Naive thymus-derived CD4-positive, alpha-beta T cell (primary cell): ENCODE measurements at regions not wholly inside any gene's neighbourhood (a gene's known extent, or its start where the extent isn't known, plus 50 kb on each side); places are given as distances from the start of the nearest gene placed in this dataset.

Source experiments
- ATAC-seq: fragments of 150-1000 bp; cut with Tn5 transposase; 2 replicates; pipeline ENCODE4 v1.10.0; 2021; ENCODE audit warnings: mild to moderate bottlenecking, moderate library complexity
- CTCF ChIA-PET: fragments of 350-600 bp; sonication (Branson Sonifier 250); formaldehyde crosslinking; loops from one replicate; lab custom pipeline; 2021; ENCODE audit warnings: antibody characterized with exemption; lab: Charles Lee
- POLR2A ChIA-PET: fragments of 350-600 bp; sonication (Branson Sonifier 250); formaldehyde crosslinking; loops from one replicate; lab custom pipeline; 2021; ENCODE audit warnings: antibody characterized with exemption, inconsistent platforms; lab: Charles Lee
- DNase-seq, 9 donors: peaks; one replicate each; pipeline versions ENCODE4 v3.0.0 to v3.0.0-alpha.2; 2020 to 2022; ENCODE audit warnings: mixed read lengths in 1 of 9
- H3K27ac ChIP-seq: one replicate; pipeline ENCODE4 v1.7.0; 2013; ENCODE audit warnings: mild to moderate bottlenecking, low read depth, low read length, moderate library complexity
- H3K27me3 ChIP-seq, 2 donors: one replicate each; pipeline ENCODE4 v1.7.0; 2013; ENCODE audit warnings: low read length in 2 of 2, mild to moderate bottlenecking in 2 of 2, moderate library complexity in 2 of 2; ENCODE audit not compliant: control insufficient read depth in 2 of 2, insufficient read depth in 2 of 2
- H3K36me3 ChIP-seq, 3 experiments: 1 replicate in 2 of 3; 2 replicates in 1 of 3; pipeline ENCODE4 v1.7.0; 2013; ENCODE audit warnings: low read length in 3 of 3, mild to moderate bottlenecking in 3 of 3, moderate library complexity in 1 of 3; ENCODE audit not compliant: insufficient read depth in 3 of 3, control insufficient read depth in 2 of 3
- H3K4me1 ChIP-seq, 2 donors: one replicate each; pipeline ENCODE4 v1.7.0; 2013; ENCODE audit warnings: low read length in 2 of 2, mild to moderate bottlenecking in 2 of 2, moderate library complexity in 1 of 2; ENCODE audit not compliant: control insufficient read depth in 2 of 2, insufficient read depth in 2 of 2
- H3K4me3 ChIP-seq: 2 replicates; pipeline ENCODE4 v1.7.0; 2013; ENCODE audit warnings: mild to moderate bottlenecking, low read length
- H3K9me3 ChIP-seq, 3 experiments: 1 replicate in 2 of 3; 2 replicates in 1 of 3; pipeline ENCODE4 v1.7.0; 2013; ENCODE audit warnings: low read length in 3 of 3; ENCODE audit not compliant: control insufficient read depth in 2 of 3
- H3K27ac Mint-ChIP-seq, 9 donors: one replicate each; pipeline ENCODE4 v1.8.0; 2020 to 2022; ENCODE audit warnings: mixed read lengths in 9 of 9, mild to moderate bottlenecking in 8 of 9, moderate library complexity in 5 of 9, inconsistent platforms in 2 of 9
- H3K27me3 Mint-ChIP-seq, 5 donors: one replicate each; pipeline ENCODE4 v1.8.0; 2021 to 2022; ENCODE audit warnings: mixed read lengths in 5 of 5, mild to moderate bottlenecking in 1 of 5
- H3K36me3 Mint-ChIP-seq, 5 donors: one replicate each; pipeline ENCODE4 v1.8.0; 2020 to 2022; ENCODE audit warnings: mixed read lengths in 5 of 5, mild to moderate bottlenecking in 3 of 5, inconsistent platforms in 1 of 5
- H3K4me1 Mint-ChIP-seq, 7 donors: one replicate each; pipeline ENCODE4 v1.8.0; 2020 to 2022; ENCODE audit warnings: mixed read lengths in 7 of 7, mild to moderate bottlenecking in 3 of 7, inconsistent platforms in 1 of 7
- H3K4me3 Mint-ChIP-seq, 10 donors: one replicate each; pipeline ENCODE4 v1.8.0; 2020 to 2022; ENCODE audit warnings: mild to moderate bottlenecking in 10 of 10, mixed read lengths in 10 of 10, moderate library complexity in 6 of 10, inconsistent platforms in 2 of 10
- H3K9me3 Mint-ChIP-seq, 11 donors: one replicate each; pipeline ENCODE4 v1.8.0; 2020 to 2022; ENCODE audit warnings: mixed read lengths in 11 of 11, mild to moderate bottlenecking in 4 of 11, inconsistent platforms in 1 of 11, moderate library complexity in 1 of 11
- intact Hi-C, 2 donors: fragments of 100-400 bp; cut with micrococcal nuclease; formaldehyde crosslinking; loops; one replicate each; pipeline ENCODE4 v1.15.1; 2023

- intact Hi-C loops = no loop called here
- no peaks in the 10 kb centered on the region for H3K27me3 ChIP-seq
- Mint-ChIP-seq H3K4me1 (no peaks in the 10 kb centered on the region), H3K4me3 (no peak overlapping the region), H3K27me3 (peaks cover 3 to 24% (median 11%) of the 10 kb centered on the region in 5 donors), H3K27ac (no peak overlapping the region), H3K36me3 (no peaks in the 10 kb centered on the region), H3K9me3 (no peaks in the 10 kb centered on the region)
- DNase-seq (no peak), ATAC-seq (no peak)
- H3K36me3 ChIP-seq = no peaks in the 10 kb centered on the region
- ChIA-PET POLR2A (no interaction called here), CTCF (no interaction called here)
- H3K4me1 ChIP-seq = no peaks in the 10 kb centered on the region
- H3K4me3 ChIP-seq = no peak overlapping the region
- H3K9me3 ChIP-seq = no peaks in the 10 kb centered on the region
- no peak overlapping the region for H3K27ac ChIP-seq
These were observed 54.7 kb downstream of the ASCL1 start for GRCh38 chr12:103011974-103012763.

- ATAC-seq = no peak
- no peaks in the 10 kb centered on the region for H3K9me3 ChIP-seq
- Mint-ChIP-seq H3K4me1 (no peaks in the 10 kb centered on the region), H3K36me3 (no peaks in the 10 kb centered on the region), H3K9me3 (no peaks in the 10 kb centered on the region), H3K4me3 (no peak overlapping the region), H3K27ac (no peak overlapping the region), H3K27me3 (peaks cover 3 to 24% (median 11%) of the 10 kb centered on the region in 5 donors)
- no peaks in the 10 kb centered on the region for H3K36me3 ChIP-seq
- CTCF ChIA-PET = no interaction called here
- no peaks in the 10 kb centered on the region for H3K4me1 ChIP-seq
- no peak overlapping the region for H3K27ac ChIP-seq
- POLR2A ChIA-PET = no interaction called here
- DNase-seq = no peak
- H3K27me3 ChIP-seq = no peaks in the 10 kb centered on the region
- intact Hi-C loops = no loop called here
- H3K4me3 ChIP-seq = no peak overlapping the region
These were observed 55.4 kb downstream of the ASCL1 start for GRCh38 chr12:103012884-103013283.

GRCh38 chr12:103013741-103014300, 56.3 kb downstream of the ASCL1 start:
- ATAC-seq (no peak), DNase-seq (no peak)
- Mint-ChIP-seq H3K27me3 (peaks cover 3 to 20% (median 11%) of the 10 kb centered on the region in 5 donors), H3K4me3 (no peak overlapping the region), H3K36me3 (no peaks in the 10 kb centered on the region), H3K9me3 (peaks cover 0 to 7% (median 0%) of the 10 kb centered on the region in 11 donors), H3K4me1 (no peaks in the 10 kb centered on the region), H3K27ac (no peak overlapping the region)
- Histone ChIP-seq H3K4me1 (no peaks in the 10 kb centered on the region), H3K9me3 (no peaks in the 10 kb centered on the region), H3K4me3 (no peak overlapping the region), H3K36me3 (no peaks in the 10 kb centered on the region), H3K27me3 (no peaks in the 10 kb centered on the region), H3K27ac (no peak overlapping the region)
- POLR2A ChIA-PET = no interaction called here
- CTCF ChIA-PET = no interaction called here
- intact Hi-C loops = no loop called here

- no peaks in the 10 kb centered on the region for H3K9me3 ChIP-seq
- H3K27me3 ChIP-seq = no peaks in the 10 kb centered on the region
- no peaks in the 10 kb centered on the region for H3K4me1 ChIP-seq
- H3K4me1 Mint-ChIP-seq = no peaks in the 10 kb centered on the region
- H3K27me3 Mint-ChIP-seq = peaks cover 0 to 17% (median 11%) of the 10 kb centered on the region in 5 donors
- ChIA-PET CTCF (no interaction called here), POLR2A (no interaction called here)
- ATAC-seq (no peak), DNase-seq (no peak)
- no peak overlapping the region for H3K4me3 ChIP-seq
- no peak overlapping the region for H3K4me3 Mint-ChIP-seq
- intact Hi-C loops = no loop called here
- H3K27ac Mint-ChIP-seq = no peak overlapping the region
- H3K9me3 Mint-ChIP-seq = peaks cover 0 to 7% (median 0%) of the 10 kb centered on the region in 11 donors
- no peaks in the 10 kb centered on the region for H3K36me3 ChIP-seq
- no peaks in the 10 kb centered on the region for H3K36me3 Mint-ChIP-seq
- H3K27ac ChIP-seq = no peak overlapping the region
These were observed 58.9 kb downstream of the ASCL1 start for GRCh38 chr12:103016381-103016780.

GRCh38 chr12:103020839-103021238, 63.4 kb downstream of the ASCL1 start:
- H3K36me3 ChIP-seq = no peaks in the 10 kb centered on the region
- H3K9me3 Mint-ChIP-seq = peaks cover 0 to 11% (median 0%) of the 10 kb centered on the region in 11 donors
- no peaks in the 10 kb centered on the region for H3K4me1 ChIP-seq
- H3K36me3 Mint-ChIP-seq = no peaks in the 10 kb centered on the region
- no peaks in the 10 kb centered on the region for H3K27me3 ChIP-seq
- peaks cover 0 to 4% (median 0%) of the 10 kb centered on the region in 7 donors for H3K4me1 Mint-ChIP-seq
- CTCF ChIA-PET = no interaction called here
- no peak overlapping the region for H3K4me3 Mint-ChIP-seq
- DNase-seq (no peak), ATAC-seq (no peak)
- H3K27ac ChIP-seq = no peak overlapping the region
- H3K27ac Mint-ChIP-seq = no peak overlapping the region
- POLR2A ChIA-PET = no interaction called here
- peaks cover 0 to 5% (median 0%) of the 10 kb centered on the region in 5 donors for H3K27me3 Mint-ChIP-seq
- no peak overlapping the region for H3K4me3 ChIP-seq
- intact Hi-C loops = no loop called here
- no peaks in the 10 kb centered on the region for H3K9me3 ChIP-seq

- Mint-ChIP-seq H3K27me3 (peaks cover 0 to 5% (median 0%) of the 10 kb centered on the region in 5 donors), H3K4me3 (no peak overlapping the region), H3K27ac (no peak overlapping the region), H3K9me3 (peaks cover 0 to 11% (median 0%) of the 10 kb centered on the region in 11 donors), H3K4me1 (peaks cover 0 to 4% (median 0%) of the 10 kb centered on the region in 7 donors), H3K36me3 (no peaks in the 10 kb centered on the region)
- H3K4me3 ChIP-seq = no peak overlapping the region
- no peaks in the 10 kb centered on the region for H3K4me1 ChIP-seq
- DNase-seq = no peak
- intact Hi-C loops = no loop called here
- POLR2A ChIA-PET = no interaction called here
- H3K27ac ChIP-seq = no peak overlapping the region
- no peaks in the 10 kb centered on the region for H3K36me3 ChIP-seq
- no peak for ATAC-seq
- no peaks in the 10 kb centered on the region for H3K9me3 ChIP-seq
- CTCF ChIA-PET = no interaction called here
- no peaks in the 10 kb centered on the region for H3K27me3 ChIP-seq
These were observed 64.2 kb downstream of the ASCL1 start for GRCh38 chr12:103021538-103022218.
